NCI-H446 (cell line): ENCODE measurements at regions not wholly inside any gene's neighbourhood (a gene's known extent, or its start where the extent isn't known, plus 50 kb on each side); places are given as distances from the start of the nearest gene placed in this dataset.
"Not testable (repeated sequence)": the region's sequence is repeated elsewhere in the genome, so short reads cannot be mapped to it uniquely, and the experiment has no call there.

Source experiments
- DNase-seq, 2 experiments: peaks; one replicate each; lab custom pipeline; 2025; lab: John Stamatoyannopoulos, UW

GRCh38 chrX:128781506-128781905 is 729.3 kb upstream of the ACTRT1 start:
- DNase-seq, result peak in 1 of 2 experiments; percentile 21

GRCh38 chrX:128780934-128781333 is 728.7 kb upstream of the ACTRT1 start:
- no peak for DNase-seq

- DNase-seq, result no peak
These were observed 717.3 kb upstream of the ACTRT1 start for GRCh38 chrX:128769495-128769894.

GRCh38 chrX:128759745-128760144 is 707.5 kb upstream of the ACTRT1 start:
- no peak for DNase-seq

- no peak for DNase-seq
These were observed 707.0 kb upstream of the ACTRT1 start for GRCh38 chrX:128759177-128759576.

- no peak for DNase-seq
These were observed 701.9 kb upstream of the ACTRT1 start for GRCh38 chrX:128754130-128754529.

- DNase-seq, result no peak
These were observed 687.3 kb upstream of the ACTRT1 start for GRCh38 chrX:128739539-128739938.

GRCh38 chrX:128728943-128729342 is 676.7 kb upstream of the ACTRT1 start:
- no peak for DNase-seq

GRCh38 chrX:128717635-128718578 is 665.7 kb upstream of the ACTRT1 start:
- DNase-seq, result no peak

- DNase-seq, result no peak
These were observed 662.2 kb upstream of the ACTRT1 start for GRCh38 chrX:128714425-128714824.

GRCh38 chrX:128699716-128700285 is 647.6 kb upstream of the ACTRT1 start:
- DNase-seq, result no peak

- DNase-seq, result peak; percentile 4 to 63
These were observed 646.5 kb upstream of the ACTRT1 start for GRCh38 chrX:128698573-128699181.

GRCh38 chrX:128691872-128692271 is 639.7 kb upstream of the ACTRT1 start:
- no peak for DNase-seq

- no peak for DNase-seq
These were observed 633.2 kb upstream of the ACTRT1 start for GRCh38 chrX:128685387-128685786.

- DNase-seq, result no peak
These were observed 624.4 kb upstream of the ACTRT1 start for GRCh38 chrX:128676651-128677050.

- DNase-seq, result not testable (repeated sequence)
These were observed 622.3 kb upstream of the ACTRT1 start for GRCh38 chrX:128674326-128675086.

GRCh38 chrX:128664211-128664610 is 612.0 kb upstream of the ACTRT1 start:
- DNase-seq, result no peak

GRCh38 chrX:128653524-128654060 is 601.4 kb upstream of the ACTRT1 start:
- no peak for DNase-seq

- no peak for DNase-seq
These were observed 598.1 kb upstream of the ACTRT1 start for GRCh38 chrX:128650326-128650725.

GRCh38 chrX:128634754-128635153 is 582.6 kb upstream of the ACTRT1 start:
- DNase-seq, result no peak

- DNase-seq, result no peak
These were observed 571.2 kb upstream of the ACTRT1 start for GRCh38 chrX:128623361-128623760.

GRCh38 chrX:128622296-128622695 is 570.1 kb upstream of the ACTRT1 start:
- DNase-seq, result no peak
